HepG2 (cell line): ENCODE measurements at regions not wholly inside any gene's neighbourhood (a gene's known extent, or its start where the extent isn't known, plus 50 kb on each side); places are given as distances from the start of the nearest gene placed in this dataset.
"Not testable (repeated sequence)": the region's sequence is repeated elsewhere in the genome, so short reads cannot be mapped to it uniquely, and the experiment has no call there.

Experiments used
- CBX2 ChIP-seq, 2 experiments: fragments of 200-600 bp in 1 of 2; sonication (generic); formaldehyde crosslinking in 1 of 2; IDR thresholded peaks; 2 replicates each; pipeline versions ENCODE4 v1.7.0 to v1.8.1; 2018 to 2022; ENCODE audit warnings: low read depth in 2 of 2, low read length in 1 of 2, mild to moderate bottlenecking in 1 of 2, missing genetic modification reagents in 1 of 2
- JUN ChIP-seq: sonication (generic); formaldehyde crosslinking; IDR thresholded peaks from 2 replicates; pipeline ENCODE4 v1.4.0; 2020; ENCODE audit warnings: mild to moderate bottlenecking, missing genetic modification reagents
- MBNL3 ChIP-seq: fragments of 250-450 bp; sonication (Bioruptor Pico); conservative IDR thresholded peaks from 2 replicates; pipeline ENCODE4 v1.8.0; 2022; ENCODE audit warnings: mild to moderate bottlenecking, inconsistent platforms
- TAF15 ChIP-seq: fragments of 200-400 bp; formaldehyde crosslinking; IDR thresholded peaks from one replicate; pipeline ENCODE4 v1.6.1; 2018; ENCODE audit warnings: mild to moderate bottlenecking, low read depth, low read length; ENCODE audit not compliant: poor library complexity, severe bottlenecking
- TBX3 ChIP-seq: fragments of 450-650 bp; IDR thresholded peaks from 2 replicates; pipeline ENCODE4 v1.6.1; 2017; ENCODE audit warnings: antibody characterized with exemption, mild to moderate bottlenecking, inconsistent platforms, borderline replicate concordance
- TF ChIP-seq, protein P1 (sequence below): sonication (generic); formaldehyde crosslinking; IDR thresholded peaks from 2 replicates; pipeline ENCODE4 v1.5.0; 2020; ENCODE audit warnings: mild to moderate bottlenecking, missing genetic modification reagents, moderate library complexity

DNA sequence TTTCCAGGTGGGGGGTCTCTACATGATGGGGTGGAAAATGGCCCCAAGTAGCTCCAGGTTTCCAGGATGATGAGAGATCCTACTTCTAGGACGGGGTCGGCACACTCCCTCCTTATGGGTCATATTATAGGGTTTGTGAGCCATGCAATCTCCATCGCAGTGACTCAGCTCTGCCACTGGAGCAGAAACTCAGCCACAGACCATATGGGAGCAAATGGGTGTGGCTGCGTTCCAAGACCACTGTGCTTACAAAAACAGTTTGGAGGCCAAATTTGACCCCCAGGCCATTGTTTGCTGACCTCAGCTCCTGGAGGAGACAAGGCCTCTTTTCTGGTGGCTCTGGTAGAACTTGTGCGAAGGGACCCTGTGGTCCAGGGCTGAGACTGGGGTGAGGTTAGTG, 92.7 kb upstream of the CRYM start:
- TF ChIP-seq, protein P1, sequence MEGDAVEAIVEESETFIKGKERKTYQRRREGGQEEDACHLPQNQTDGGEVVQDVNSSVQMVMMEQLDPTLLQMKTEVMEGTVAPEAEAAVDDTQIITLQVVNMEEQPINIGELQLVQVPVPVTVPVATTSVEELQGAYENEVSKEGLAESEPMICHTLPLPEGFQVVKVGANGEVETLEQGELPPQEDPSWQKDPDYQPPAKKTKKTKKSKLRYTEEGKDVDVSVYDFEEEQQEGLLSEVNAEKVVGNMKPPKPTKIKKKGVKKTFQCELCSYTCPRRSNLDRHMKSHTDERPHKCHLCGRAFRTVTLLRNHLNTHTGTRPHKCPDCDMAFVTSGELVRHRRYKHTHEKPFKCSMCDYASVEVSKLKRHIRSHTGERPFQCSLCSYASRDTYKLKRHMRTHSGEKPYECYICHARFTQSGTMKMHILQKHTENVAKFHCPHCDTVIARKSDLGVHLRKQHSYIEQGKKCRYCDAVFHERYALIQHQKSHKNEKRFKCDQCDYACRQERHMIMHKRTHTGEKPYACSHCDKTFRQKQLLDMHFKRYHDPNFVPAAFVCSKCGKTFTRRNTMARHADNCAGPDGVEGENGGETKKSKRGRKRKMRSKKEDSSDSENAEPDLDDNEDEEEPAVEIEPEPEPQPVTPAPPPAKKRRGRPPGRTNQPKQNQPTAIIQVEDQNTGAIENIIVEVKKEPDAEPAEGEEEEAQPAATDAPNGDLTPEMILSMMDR: not testable (repeated sequence)
- not testable (repeated sequence) for TF ChIP-seq MBNL3 (CRISPR knock-in tag); CBX2 (IDR thresholded peaks at IDR 0.05; ENCODE audit: low read depth, low read length); CBX2 (CRISPR knock-in tag; IDR thresholded peaks at IDR 0.05; ENCODE audit: low read depth); TBX3; TAF15; JUN (CRISPR knock-in tag)
